NCI-H2029 treated with DMSO at 0.1 percent for 48 hours (cell line): ENCODE measurements at regions not wholly inside any gene's neighbourhood (a gene's known extent, or its start where the extent isn't known, plus 50 kb on each side); places are given as distances from the start of the nearest gene placed in this dataset.

Experiments used
- DNase-seq: peaks from one replicate; lab custom pipeline; 2025; lab: John Stamatoyannopoulos, UW

DNA sequence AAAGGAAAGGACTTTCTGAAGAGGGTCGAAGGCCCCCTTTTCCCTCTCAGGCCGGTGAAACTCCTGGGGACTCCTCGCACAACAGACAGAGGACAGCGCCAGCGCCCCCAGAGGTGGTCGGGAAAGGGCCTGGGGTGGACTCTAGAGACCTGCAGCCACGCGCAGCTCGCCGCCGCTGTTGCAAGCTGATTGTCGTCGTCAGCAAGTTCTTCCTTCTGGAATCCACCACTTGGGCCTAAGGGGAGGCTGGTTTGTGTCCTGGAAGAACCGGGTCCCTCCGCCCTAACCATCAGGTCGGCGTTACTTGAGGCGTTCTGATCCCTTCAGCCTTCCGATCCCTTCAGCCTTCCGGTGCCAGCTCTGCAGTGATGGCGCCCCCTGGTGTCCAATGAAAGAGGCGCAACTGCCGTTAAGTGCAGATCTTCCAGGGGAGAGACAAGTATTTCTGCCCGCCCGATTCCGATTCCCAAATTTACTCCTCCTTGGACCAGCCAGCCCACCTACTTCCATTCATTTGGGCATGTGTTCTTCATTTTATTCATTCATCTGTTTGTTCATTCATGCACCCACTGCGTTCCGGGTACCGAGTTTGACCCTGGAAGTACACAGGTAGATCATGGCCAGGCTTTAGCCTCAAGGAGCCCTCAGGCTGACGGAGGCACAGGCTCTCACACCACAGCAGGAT, 77.2 kb upstream of the SLC6A11 start:
- DNase-seq = peak; percentile 72

- no peak for DNase-seq
Measured at GRCh38 chr3:10740954-10741353, 75.1 kb upstream of the SLC6A11 start.

GRCh38 chr3:10741891-10742671, 73.9 kb upstream of the SLC6A11 start:
- no peak for DNase-seq

GRCh38 chr3:10743366-10744097, 72.5 kb upstream of the SLC6A11 start:
- DNase-seq = no peak

- no peak for DNase-seq
Measured at GRCh38 chr3:10744098-10744465, 71.9 kb upstream of the SLC6A11 start.

GRCh38 chr3:10745392-10745791, 70.6 kb upstream of the SLC6A11 start:
- no peak for DNase-seq

DNA sequence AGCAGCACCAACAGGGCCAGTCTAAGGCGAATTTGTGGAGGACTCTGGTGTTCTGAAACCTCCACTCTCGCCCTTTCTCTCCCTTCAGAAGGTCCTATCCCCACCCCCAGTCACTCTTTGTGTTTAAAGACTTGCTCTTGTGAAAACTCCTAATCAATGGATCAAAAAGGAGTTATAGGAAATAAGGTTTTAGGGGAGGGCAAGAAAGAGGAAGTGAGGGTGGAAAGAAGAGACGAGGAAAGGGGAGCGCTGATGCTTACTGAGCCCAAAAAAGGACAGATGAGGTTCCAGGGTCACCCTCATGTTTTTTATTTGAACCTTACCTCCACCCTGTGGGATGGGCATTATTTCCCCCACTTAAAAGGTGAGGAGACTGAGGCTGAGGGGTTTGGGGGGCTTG, 70.0 kb upstream of the SLC6A11 start:
- no peak for DNase-seq

DNA sequence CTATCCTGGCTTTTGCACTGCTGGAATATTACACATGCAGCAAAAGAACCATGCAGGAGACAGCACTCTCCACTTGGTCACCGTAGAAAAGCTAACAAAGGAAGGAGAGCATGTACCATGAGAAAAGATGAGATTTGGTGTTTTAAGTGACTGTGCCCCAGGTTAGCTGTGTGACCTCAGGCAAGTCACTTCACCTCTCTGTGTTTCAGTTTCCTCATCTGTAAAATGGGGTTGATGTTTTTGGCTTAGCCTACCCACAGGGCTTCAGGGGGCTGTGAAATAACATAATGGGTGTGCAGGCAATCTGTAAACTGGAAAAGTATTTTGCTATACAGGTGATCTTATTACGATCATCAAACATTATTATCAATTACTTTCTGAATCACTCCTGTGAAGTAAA, 69.3 kb upstream of the SLC6A11 start:
- DNase-seq = no peak

DNA sequence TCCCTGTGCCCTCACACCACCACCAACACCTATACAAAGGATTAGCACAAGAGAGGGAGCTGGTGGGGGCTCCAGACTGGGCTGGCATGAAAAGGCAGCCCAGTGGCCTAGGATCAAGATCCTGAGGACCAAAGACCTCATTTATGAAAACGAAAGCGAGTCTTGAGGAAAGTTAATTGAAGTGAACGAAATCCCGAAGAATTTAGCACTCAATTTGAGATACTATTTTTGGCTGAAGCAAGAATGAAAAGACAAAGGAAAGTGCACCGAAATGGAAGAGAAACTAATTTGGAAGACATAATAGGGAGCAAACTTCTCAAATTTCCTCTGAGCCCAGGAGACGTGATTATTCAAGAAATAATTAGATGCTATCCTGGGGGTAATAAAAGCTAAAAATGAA, 68.7 kb upstream of the SLC6A11 start:
- DNase-seq = no peak

DNA sequence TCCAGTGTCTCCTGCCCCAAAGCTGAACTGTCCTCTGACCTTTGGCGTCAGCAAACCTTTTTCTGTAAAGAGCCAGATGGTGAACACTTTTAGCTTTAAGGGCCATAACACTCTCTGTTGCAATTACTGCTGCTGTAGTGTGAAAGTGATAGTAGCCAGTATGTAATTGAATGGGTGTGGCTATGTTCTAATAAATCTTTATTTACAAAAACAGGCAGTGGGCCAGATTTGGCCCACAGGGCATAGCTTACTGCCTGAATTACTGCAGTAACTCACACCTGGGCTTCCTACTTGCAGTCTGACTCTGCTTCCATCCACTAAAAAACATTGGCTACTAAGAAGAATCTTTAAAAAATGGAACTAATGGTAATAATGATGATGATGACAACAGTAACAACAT, 68.0 kb upstream of the SLC6A11 start:
- no peak for DNase-seq

DNA sequence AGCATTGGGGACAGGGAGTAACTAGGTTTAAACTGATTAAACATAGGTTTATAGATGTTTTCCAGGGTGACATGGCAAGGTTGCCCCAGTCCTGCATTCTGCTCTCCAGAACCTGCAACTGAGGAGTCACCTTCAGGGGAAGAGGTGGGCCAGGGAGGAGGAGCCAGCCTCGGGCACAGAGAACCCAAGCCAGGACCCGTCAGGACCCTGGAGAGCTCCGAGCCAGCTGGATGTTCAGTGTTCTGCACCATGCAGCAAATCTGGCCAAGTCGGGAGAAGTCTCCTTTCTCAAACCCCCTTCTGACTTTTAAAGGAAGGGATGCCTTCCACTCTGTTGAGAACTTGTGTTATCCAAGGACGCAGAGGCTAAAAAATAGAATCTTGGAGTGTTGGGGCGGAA, 62.1 kb upstream of the SLC6A11 start:
- DNase-seq = no peak

DNA sequence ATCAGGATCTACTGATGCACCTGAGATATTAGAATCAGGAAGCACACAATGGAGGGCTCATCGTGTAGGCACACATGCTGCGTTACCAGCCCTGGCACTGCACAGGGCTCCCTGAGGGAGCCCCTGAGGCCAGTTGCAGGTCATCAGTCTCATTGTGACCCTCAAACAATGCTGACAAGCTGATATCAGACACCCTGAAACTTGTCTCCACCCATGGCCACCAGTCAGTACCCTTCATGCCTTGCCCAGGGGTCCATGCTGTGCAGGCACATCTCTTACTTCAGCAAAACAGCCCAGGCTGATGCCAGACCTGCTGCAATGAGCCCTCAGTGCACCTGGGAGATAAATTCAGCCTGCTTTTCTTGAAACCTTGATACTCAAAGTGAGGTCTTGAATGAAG, 59.5 kb upstream of the SLC6A11 start:
- no peak for DNase-seq

DNA sequence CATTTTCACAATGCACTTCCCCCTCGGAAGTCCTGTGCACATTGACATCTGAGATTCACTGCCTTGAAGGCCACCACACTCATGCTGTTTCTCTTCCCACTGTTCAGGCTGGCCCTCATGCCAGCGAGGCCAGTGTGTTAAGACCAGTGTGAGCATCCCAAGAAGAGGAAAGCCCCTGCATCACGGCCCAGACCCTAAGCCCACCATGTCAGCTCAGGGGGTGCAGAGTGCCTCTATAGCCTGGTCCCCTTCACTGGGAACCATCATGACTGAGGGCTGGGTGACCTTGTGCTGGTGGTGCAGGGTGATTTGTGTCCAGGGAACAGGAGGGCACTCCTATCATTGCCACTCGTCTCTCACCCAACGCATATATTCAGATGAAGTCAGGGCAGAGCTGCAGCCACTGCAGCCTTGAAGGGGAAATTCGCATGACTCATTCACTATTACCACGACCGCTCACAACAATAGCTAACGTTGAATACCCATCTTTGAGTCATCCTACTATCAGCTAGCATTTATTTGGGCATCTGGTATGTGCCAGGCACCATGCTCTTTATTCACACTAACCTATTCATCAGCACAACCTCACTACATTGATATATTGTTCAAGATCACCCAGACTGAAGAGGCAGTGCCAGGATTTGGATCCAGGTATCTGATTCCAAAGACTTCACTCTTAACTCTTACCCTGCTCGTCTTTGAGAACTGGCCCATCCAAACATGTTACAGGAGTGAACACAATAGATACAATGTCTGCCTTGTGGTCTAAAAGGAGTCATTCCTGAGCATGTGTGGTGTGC, 58.8 kb upstream of the SLC6A11 start:
- DNase-seq = no peak

- DNase-seq = no peak
Measured at GRCh38 chr3:10757821-10758130, 58.3 kb upstream of the SLC6A11 start.

- DNase-seq = peak; percentile 100
Measured at GRCh38 chr3:10758304-10759037, 57.6 kb upstream of the SLC6A11 start.

DNA sequence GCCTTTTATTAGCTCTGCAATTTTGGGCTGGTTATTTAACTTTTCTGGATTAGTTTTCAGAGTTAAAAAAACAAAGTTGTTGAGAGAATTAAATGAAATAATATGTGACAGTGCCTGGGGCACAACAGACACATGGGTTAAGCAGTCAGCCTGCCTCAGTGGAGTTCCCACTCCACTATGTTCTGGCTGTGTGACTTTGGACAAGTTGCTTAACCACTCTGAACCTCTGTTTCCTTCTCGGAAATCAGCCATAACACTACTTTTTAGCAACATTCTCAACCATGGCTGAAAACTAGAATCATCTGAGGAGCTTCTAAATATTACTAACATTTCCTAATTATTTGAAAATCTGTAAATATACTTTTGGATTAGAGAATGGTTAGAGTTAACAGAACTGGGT, 56.5 kb upstream of the SLC6A11 start:
- DNase-seq = no peak

DNA sequence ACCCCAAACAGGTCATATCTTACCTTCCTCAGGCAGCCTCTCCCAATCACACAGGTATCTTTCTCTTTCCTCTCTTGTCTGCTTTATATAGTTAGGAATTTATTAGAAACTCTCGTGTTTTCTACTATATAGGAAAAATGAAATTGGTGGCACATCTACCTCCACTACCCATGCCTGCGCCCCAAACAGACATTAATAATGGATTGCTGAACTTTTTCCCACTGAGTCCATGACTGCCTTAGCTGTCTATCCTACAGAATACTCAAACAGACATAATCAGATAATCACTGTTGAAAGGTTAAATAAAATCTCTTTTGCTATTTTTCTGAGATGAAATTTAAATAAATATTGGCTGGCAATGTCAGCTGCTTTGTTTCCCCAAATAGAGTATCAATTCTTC, 55.8 kb upstream of the SLC6A11 start:
- DNase-seq = no peak

DNA sequence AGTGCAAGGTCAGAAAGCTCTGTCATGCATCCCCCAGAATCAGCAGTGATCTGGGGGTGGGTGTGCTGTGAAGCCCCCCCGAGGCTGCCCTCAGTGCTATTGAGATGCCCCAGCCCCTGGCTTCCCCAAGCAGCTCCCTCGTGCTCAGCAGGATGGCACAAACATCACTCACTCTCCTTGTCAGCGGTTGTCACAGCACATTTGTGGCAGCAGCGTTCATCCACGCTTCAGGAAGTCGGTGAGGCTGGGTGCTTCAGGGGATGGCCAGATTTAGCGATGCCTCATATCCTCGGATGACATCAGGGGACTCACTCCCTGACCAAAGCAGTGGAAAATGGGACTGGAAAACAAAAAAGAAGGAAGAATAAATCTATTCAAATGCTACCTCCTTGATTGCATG, 54.4 kb upstream of the SLC6A11 start:
- DNase-seq = no peak

DNA sequence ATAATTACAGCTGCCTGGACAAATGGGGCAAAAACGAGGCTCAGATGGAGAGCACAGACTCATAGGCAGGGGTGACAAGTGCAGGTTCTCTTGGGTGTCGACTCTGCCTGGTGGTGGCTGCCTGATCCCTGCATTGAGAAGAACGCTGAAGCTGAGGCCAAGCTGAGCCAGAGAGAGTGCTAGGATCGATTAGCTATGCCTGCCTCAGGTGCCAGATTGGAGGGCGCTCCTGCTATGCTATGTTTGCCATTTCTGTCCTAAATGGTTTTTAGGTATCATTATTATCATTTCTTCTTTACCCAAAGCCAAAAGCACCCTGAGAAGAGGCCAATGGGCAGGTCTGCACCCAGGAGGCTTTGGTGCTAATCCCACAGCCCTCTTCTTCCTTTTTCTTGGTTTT, 53.9 kb upstream of the SLC6A11 start:
- no peak for DNase-seq

DNA sequence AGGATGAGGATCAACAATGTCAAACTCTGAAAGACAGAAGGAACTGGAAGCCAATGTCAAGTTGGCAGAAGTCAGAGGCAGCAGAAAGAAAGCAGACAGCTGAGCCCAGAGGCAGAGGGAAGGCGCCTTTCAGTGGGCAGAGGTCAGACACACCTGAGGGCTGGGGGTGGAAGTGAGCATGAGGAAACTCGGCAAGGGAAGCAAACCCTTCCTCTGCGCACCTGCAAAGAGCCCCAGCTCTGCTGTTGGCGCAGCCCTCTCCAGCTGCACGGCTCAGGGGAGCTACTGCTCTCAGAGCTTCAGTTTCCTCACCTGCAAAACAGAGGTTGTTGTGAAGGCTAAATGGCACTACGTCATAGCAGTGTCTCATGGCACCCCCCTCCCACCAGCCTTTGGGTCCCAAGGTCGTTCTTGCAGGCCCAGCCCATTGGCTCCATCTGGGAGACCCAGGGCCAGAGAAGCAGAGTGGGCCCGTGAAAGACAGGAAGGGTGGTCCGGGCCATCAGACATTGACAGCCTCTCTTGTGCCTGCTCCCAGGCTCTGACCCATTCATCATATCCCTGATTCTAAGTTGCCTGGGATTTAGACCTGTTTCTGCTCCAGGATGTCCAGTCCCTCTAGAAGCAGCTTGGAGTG, 53.3 kb upstream of the SLC6A11 start:
- DNase-seq = no peak

DNA sequence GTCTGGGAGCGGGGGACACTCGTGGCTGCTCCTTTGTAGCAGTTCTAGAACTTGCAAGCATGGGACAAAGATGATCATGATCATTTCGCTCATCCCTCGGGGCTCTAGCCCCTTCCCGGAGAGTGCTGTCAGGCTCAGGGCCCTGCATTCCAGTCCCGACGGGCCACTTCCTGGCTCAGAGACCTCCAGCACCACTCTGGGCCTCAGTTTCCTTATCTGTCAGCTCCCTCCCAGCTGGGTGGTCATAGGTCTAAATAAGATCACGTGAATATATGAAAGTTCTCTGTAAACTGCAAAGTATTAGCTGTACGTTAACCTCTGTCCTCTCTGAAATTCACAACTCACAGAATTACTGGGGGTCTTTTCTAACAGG, 52.8 kb upstream of the SLC6A11 start:
- DNase-seq = no peak
